Thyroid gland (tissue), 4 donors: ENCODE measurements at regions not wholly inside any gene's neighbourhood (a gene's known extent, or its start where the extent isn't known, plus 50 kb on each side); places are given as distances from the start of the nearest gene placed in this dataset.

Experiments
- DNase-seq, 2 donors: peaks; one replicate each; pipeline ENCODE4 v3.0.0-alpha.2; 2019
- H3K27ac ChIP-seq, 3 donors: fragments of 200-600 bp; sonication (generic); 1 replicate in 2 of 3; 2 replicates in 1 of 3; pipeline ENCODE4 v1.5.1; 2016 to 2019; ENCODE audit warnings: mild to moderate bottlenecking in 1 of 3, moderate library complexity in 1 of 3
- H3K27me3 ChIP-seq: fragments of 200-600 bp; sonication (generic); one replicate; pipeline ENCODE4 v1.5.1; 2019
- H3K36me3 ChIP-seq, 2 donors: fragments of 200-600 bp; sonication (generic); one replicate each; pipeline ENCODE4 v1.5.1; 2016 to 2019
- H3K4me1 ChIP-seq, 2 donors: fragments of 200-600 bp; sonication (generic); one replicate each; pipeline ENCODE4 v1.5.1; 2017 to 2019
- H3K4me3 ChIP-seq, 3 donors: fragments of 200-600 bp; sonication (generic); replicated peaks in 1 of 3; 1 replicate in 2 of 3; 2 replicates in 1 of 3; pipeline ENCODE4 v1.5.1; 2016; ENCODE audit warnings: mild to moderate bottlenecking in 1 of 3
- H3K9me3 ChIP-seq: fragments of 200-600 bp; sonication (generic); one replicate; pipeline ENCODE4 v1.5.1; 2017
- POLR2A ChIP-seq, 2 donors: fragments of 450-650 bp; IDR thresholded peaks; one replicate each; pipeline ENCODE4 v1.6.1; 2017; ENCODE audit warnings: antibody characterized with exemption in 2 of 2, mild to moderate bottlenecking in 2 of 2, moderate library complexity in 1 of 2
- WGBS, 2 donors: methylation state at CpG; one replicate each; pipeline ENCODE4 v1.1.5; 2017; 5-methylcytosine and 5-hydroxymethylcytosine counted together
- intact Hi-C: fragments of 100-400 bp; cut with DNase I; formaldehyde crosslinking; loops from one replicate; pipeline ENCODE4 v1.15.1; 2023
- TF ChIP-seq, protein P1 (sequence below), 6 experiments: fragments of 200-600 bp in 3 of 6; fragments of 450-650 bp in 3 of 6; sonication (generic) in 3 of 6; IDR thresholded peaks; one replicate each; pipeline ENCODE4 v1.5.1; 2016 to 2019; ENCODE audit warnings: antibody characterized with exemption in 6 of 6, mild to moderate bottlenecking in 2 of 6, inconsistent platforms in 1 of 6, moderate library complexity in 1 of 6

DNA sequence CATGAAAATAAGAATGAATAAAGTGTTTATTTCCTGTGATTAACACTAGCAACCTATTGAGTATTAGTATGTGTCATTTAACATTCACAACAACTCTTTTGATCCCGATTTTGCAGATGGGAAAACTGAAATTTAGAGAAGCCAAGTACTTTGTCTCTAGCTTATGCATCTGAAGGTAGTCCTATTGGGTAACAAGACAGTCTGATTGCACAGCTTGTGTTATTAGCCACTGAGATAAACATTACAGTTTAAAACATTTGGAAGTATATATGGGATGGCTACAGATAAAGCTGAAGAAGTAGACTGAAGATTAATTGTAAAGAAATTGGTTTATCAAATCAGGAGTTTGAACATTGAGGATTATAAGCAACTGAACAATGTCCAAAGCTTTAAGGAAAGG is 99.6 kb upstream of the PDE5A start:
- Histone ChIP-seq H3K36me3 (no peaks in the 10 kb centered on the region), H3K27me3 (no peaks in the 10 kb centered on the region), H3K4me1 (no peaks in the 10 kb centered on the region), H3K27ac (no peak overlapping the region), H3K4me3 (no peak overlapping the region), H3K9me3 (no peaks in the 10 kb centered on the region)
- no peak for DNase-seq
- intact Hi-C loops, result no loop called here
- TF ChIP-seq, protein P1, sequence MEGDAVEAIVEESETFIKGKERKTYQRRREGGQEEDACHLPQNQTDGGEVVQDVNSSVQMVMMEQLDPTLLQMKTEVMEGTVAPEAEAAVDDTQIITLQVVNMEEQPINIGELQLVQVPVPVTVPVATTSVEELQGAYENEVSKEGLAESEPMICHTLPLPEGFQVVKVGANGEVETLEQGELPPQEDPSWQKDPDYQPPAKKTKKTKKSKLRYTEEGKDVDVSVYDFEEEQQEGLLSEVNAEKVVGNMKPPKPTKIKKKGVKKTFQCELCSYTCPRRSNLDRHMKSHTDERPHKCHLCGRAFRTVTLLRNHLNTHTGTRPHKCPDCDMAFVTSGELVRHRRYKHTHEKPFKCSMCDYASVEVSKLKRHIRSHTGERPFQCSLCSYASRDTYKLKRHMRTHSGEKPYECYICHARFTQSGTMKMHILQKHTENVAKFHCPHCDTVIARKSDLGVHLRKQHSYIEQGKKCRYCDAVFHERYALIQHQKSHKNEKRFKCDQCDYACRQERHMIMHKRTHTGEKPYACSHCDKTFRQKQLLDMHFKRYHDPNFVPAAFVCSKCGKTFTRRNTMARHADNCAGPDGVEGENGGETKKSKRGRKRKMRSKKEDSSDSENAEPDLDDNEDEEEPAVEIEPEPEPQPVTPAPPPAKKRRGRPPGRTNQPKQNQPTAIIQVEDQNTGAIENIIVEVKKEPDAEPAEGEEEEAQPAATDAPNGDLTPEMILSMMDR (IDR thresholded peaks at IDR 0.05), result no peak
- TF ChIP-seq POLR2A (IDR thresholded peaks at IDR 0.05), result no peak
- WGBS, 2 donors, result 85 to 93% methylated on average over 1 of the region's 1 CpG

DNA sequence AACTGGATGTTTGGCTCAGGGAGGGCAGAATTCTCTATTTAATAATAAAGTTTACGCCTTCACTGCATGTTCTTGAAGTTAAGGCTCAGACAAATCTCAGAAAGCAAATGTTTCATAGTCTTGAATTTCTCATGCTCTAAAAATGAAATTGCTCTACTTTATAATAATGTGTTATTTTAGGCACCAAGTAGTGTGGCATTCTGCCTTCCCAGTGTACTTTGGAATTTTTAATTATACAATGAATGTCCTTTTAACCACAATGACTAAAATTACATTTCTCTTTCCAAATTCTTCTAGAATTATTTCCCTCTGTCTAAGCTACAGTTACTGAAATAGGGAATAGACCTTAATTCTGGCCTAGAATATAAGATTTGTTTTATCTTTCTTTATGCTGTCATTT is 97.9 kb upstream of the PDE5A start:
- Histone ChIP-seq H3K27ac (no peak overlapping the region), H3K27me3 (no peaks in the 10 kb centered on the region), H3K36me3 (no peaks in the 10 kb centered on the region), H3K9me3 (no peaks in the 10 kb centered on the region), H3K4me1 (no peaks in the 10 kb centered on the region), H3K4me3 (no peak overlapping the region)
- 79 to 93% methylated on average over 1 of the region's 1 CpG for WGBS, 2 donors
- TF ChIP-seq, protein P1 (IDR thresholded peaks at IDR 0.05), result no peak
- no peak for TF ChIP-seq POLR2A (IDR thresholded peaks at IDR 0.05)
- DNase-seq, result no peak
- intact Hi-C loops, result no loop called here

DNA sequence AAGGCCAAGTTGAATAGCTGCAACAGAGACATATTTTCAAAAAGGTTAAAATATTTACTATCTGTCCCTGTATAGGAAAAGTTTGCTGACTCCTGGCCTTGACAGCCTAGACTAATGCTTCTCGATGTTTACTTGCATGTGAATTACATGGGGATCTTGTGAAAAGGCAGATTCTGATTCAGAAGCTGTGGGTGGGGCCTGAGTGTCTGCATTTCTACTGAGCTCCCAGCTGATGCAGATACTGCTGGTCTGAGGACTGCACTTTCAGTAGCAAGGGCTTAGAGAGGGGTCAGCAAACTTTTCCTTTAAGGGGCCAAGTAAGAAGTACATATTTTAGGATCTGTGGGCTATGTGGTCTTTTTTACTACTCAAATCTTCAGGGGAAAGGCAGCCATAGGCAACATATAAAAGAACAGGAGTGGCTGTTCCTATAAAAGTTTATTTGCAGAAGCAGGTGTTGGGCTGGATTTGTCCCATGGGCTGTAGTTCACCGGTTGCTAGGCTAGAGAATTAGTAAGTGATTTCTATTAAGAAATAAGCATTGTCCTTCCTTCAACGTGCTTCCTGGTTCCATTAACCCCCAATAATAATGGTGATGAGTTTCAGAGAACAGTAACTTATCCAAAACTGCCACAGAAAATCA is 97.2 kb upstream of the PDE5A start:
- Histone ChIP-seq H3K9me3 (no peaks in the 10 kb centered on the region), H3K27me3 (no peaks in the 10 kb centered on the region), H3K36me3 (no peaks in the 10 kb centered on the region), H3K4me3 (no peak overlapping the region), H3K27ac (no peak overlapping the region), H3K4me1 (no peaks in the 10 kb centered on the region)
- no peak for TF ChIP-seq POLR2A (IDR thresholded peaks at IDR 0.05)
- TF ChIP-seq, protein P1 (IDR thresholded peaks at IDR 0.05), result no peak
- WGBS, 2 donors, result 32 to 47% methylated on average over 3 of the region's 3 CpGs
- intact Hi-C loops, result no loop called here
- DNase-seq, result no peak

DNA sequence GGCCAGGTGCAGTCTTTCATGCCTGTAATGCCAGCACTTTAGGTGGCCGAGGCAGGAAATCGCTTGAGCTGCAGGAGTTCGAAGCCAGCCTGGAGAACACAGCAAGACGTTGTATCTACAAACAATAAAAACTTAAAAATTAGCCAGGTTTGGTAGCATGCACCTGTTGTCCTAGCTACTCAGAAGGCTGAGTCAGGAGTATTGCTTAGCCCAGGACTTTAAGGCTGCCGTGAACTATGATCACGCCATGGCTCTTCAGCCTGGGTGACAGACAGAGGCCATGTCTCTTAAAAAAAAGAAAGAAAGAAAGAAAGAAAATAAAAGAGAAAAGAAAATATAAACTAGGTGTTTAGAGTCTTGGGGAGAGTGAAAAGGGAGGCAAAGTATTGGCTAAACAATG is 96.4 kb upstream of the PDE5A start:
- no peaks in the 10 kb centered on the region for H3K9me3 ChIP-seq
- intact Hi-C loops, result no loop called here
- no peak for TF ChIP-seq POLR2A (IDR thresholded peaks at IDR 0.05)
- TF ChIP-seq, protein P1 (IDR thresholded peaks at IDR 0.05), result no peak
- DNase-seq, result no peak
- WGBS, 2 donors, result 90 to 91% methylated on average over 6 of the region's 6 CpGs
- no peaks in the 10 kb centered on the region for H3K27me3 ChIP-seq
- no peak overlapping the region for H3K4me3 ChIP-seq
- no peaks in the 10 kb centered on the region for H3K36me3 ChIP-seq
- H3K4me1 ChIP-seq, result no peaks in the 10 kb centered on the region
- H3K27ac ChIP-seq, result no peak overlapping the region

DNA sequence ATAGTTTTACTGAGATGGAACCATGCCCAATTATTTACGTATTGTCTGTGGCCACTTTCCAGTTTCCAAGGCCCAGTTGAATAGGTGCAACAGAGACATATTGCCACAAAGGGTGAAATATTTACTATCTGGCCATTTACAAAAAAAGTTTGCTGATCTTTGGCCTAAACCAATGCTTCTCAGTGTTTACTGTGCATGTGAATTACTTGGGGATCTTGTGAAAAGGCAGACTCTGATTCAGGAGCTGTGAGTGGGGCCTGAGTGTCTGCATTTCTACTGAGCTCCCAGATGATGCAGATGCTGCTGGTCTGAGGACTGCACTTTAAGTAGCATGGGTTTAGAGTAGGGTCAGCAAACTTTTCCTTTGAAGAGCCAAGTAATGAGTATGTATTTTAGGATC is 94.1 kb upstream of the PDE5A start:
- no peak for DNase-seq
- intact Hi-C loops, result no loop called here
- Histone ChIP-seq H3K27ac (no peak overlapping the region), H3K4me3 (no peak overlapping the region), H3K27me3 (no peaks in the 10 kb centered on the region), H3K9me3 (no peaks in the 10 kb centered on the region), H3K36me3 (no peaks in the 10 kb centered on the region), H3K4me1 (no peaks in the 10 kb centered on the region)
- 94 to 95% methylated on average over 1 of the region's 1 CpG for WGBS, 2 donors
- TF ChIP-seq, protein P1 (IDR thresholded peaks at IDR 0.05), result no peak
- TF ChIP-seq POLR2A (IDR thresholded peaks at IDR 0.05), result no peak
